ENCODE measurements at regions not wholly inside any gene's neighbourhood (a gene's known extent, or its start where the extent isn't known, plus 50 kb on each side); places are given as distances from the start of the nearest gene placed in this dataset.

DNA sequence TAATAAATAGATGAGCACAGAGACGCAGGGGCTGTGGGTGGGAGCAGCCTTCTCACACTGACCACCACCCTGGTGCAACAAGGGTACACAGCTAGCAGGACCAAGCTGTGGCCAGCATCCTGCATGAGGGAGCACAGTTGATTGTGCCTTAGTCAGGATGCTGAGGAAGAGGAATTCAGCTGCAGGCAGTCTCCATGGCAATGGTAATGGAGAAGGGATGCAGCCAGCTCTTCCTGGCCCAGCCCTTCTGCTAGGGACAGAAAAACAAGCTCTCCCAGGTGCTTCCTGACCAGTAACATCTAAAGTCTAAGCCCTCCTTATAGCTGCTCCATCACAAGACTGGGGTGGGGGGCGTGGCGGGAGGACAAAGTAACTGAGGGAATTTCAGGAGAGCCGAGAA lies 363.5 kb downstream of the BUD13 start:
- TF ChIP-seq FOXM1 (IDR thresholded peaks at IDR 0.05; ENCODE audit: borderline replicate concordance, low read depth), result no peak
- no peak for TF ChIP-seq TCF12 (IDR thresholded peaks at IDR 0.05; ENCODE audit: low read depth)
- no peak for TF ChIP-seq TEAD4 (IDR thresholded peaks at IDR 0.05)
- TF ChIP-seq YY1 (IDR thresholded peaks at IDR 0.05; ENCODE audit: low read depth), result no peak
- TF ChIP-seq CREB1 (IDR thresholded peaks at IDR 0.05; ENCODE audit: low read depth), result no peak
- TF ChIP-seq CEBPB (IDR thresholded peaks at IDR 0.05), result no peak
- TF ChIP-seq RAD21 (IDR thresholded peaks at IDR 0.05; ENCODE audit: low read depth), result no peak
- TF ChIP-seq TAF1 (IDR thresholded peaks at IDR 0.05; ENCODE audit: low read depth), result no peak

DNA sequence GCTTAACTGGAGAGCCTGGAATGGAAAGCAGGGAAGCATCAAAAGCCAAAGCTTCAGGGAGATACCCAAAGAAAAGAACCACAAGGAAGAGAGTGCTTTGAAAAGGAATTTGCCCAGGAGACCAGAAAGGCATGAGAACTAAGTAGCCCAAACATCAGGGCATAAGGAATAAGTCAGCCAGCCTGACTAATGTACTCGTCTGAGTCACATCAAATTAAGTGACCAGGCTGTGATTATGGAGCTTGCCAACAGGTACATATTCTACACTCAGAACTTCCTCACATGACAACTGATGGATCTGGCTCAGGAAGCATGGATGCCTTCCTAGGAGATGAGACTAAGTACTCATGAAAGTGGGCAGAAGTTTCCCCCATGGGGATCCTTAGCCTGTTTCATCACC lies 366.7 kb downstream of the BUD13 start:
- TF ChIP-seq YY1 (IDR thresholded peaks at IDR 0.05; ENCODE audit: low read depth) (no peak), NFIC (IDR thresholded peaks at IDR 0.05) (no peak), FOXM1 (IDR thresholded peaks at IDR 0.05; ENCODE audit: borderline replicate concordance, low read depth) (no peak)

DNA sequence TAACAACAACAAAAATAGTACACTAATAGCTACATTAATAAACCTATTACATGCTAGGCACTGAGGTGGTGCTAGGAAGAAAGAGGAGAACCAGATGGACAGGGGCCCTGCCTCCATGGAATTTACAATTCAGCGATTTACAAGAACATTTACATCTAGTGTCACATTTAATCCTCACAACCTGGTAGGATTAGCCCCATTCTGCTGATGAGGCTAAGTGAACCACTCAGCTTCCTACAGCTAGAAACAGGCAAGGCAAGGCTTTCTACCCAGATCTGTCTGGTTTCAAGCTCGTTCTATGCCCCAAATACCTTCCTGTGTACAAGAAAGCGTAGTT lies 368.4 kb downstream of the BUD13 start:
- TF ChIP-seq CEBPB (IDR thresholded peaks at IDR 0.05) (no peak), TEAD4 (IDR thresholded peaks at IDR 0.05) (no peak), FOXM1 (IDR thresholded peaks at IDR 0.05; ENCODE audit: borderline replicate concordance, low read depth) (no peak), CREB1 (IDR thresholded peaks at IDR 0.05; ENCODE audit: low read depth) (no peak), TAF1 (IDR thresholded peaks at IDR 0.05; ENCODE audit: low read depth) (no peak), EGR1 (IDR thresholded peaks at IDR 0.05) (no peak), RAD21 (IDR thresholded peaks at IDR 0.05; ENCODE audit: low read depth) (no peak), TCF12 (IDR thresholded peaks at IDR 0.05; ENCODE audit: low read depth) (no peak), ZBTB7A (IDR thresholded peaks at IDR 0.05; ENCODE audit: low read depth) (no peak), YY1 (IDR thresholded peaks at IDR 0.05; ENCODE audit: low read depth) (no peak), EP300 (IDR thresholded peaks at IDR 0.05; ENCODE audit: borderline replicate concordance) (no peak)
- TF ChIP-seq, protein P1, sequence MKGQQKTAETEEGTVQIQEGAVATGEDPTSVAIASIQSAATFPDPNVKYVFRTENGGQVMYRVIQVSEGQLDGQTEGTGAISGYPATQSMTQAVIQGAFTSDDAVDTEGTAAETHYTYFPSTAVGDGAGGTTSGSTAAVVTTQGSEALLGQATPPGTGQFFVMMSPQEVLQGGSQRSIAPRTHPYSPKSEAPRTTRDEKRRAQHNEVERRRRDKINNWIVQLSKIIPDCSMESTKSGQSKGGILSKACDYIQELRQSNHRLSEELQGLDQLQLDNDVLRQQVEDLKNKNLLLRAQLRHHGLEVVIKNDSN (IDR thresholded peaks at IDR 0.05), result no peak
- TF ChIP-seq, protein P2, sequence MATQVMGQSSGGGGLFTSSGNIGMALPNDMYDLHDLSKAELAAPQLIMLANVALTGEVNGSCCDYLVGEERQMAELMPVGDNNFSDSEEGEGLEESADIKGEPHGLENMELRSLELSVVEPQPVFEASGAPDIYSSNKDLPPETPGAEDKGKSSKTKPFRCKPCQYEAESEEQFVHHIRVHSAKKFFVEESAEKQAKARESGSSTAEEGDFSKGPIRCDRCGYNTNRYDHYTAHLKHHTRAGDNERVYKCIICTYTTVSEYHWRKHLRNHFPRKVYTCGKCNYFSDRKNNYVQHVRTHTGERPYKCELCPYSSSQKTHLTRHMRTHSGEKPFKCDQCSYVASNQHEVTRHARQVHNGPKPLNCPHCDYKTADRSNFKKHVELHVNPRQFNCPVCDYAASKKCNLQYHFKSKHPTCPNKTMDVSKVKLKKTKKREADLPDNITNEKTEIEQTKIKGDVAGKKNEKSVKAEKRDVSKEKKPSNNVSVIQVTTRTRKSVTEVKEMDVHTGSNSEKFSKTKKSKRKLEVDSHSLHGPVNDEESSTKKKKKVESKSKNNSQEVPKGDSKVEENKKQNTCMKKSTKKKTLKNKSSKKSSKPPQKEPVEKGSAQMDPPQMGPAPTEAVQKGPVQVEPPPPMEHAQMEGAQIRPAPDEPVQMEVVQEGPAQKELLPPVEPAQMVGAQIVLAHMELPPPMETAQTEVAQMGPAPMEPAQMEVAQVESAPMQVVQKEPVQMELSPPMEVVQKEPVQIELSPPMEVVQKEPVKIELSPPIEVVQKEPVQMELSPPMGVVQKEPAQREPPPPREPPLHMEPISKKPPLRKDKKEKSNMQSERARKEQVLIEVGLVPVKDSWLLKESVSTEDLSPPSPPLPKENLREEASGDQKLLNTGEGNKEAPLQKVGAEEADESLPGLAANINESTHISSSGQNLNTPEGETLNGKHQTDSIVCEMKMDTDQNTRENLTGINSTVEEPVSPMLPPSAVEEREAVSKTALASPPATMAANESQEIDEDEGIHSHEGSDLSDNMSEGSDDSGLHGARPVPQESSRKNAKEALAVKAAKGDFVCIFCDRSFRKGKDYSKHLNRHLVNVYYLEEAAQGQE (IDR thresholded peaks at IDR 0.05; ENCODE audit: low read depth), result no peak

DNA sequence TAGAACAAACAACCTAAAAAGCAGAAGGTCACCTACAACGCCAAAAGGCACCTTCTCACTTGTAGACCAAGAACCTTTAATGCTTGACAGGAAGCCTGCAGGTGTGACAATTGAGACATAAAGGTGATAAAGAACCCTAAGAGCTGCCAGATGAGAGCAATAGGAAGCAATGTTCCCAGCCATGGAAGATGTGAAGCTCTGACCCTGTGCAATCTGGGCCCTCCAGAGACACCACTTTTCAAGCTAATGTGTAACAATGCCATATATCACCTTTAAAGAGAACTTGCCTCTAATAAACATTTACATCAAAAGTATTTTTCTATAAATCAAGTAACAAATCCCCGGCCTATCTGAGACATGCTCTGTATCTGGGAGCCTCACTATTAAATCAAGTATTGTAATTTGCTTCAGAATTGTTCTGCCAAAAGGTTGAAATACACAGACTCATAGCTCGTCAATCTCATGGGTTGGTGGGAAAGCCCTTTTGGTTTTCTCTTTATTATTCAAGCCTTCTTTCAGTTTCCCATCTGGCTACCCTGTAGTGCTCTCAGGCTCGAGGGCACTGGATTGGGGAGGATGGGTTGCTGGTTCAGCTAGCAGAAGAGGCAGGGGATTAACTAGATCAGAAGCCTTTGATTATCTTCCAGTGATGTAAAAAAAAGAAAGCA lies 368.9 kb downstream of the BUD13 start:
- TF ChIP-seq ZBTB7A (IDR thresholded peaks at IDR 0.05; ENCODE audit: low read depth), result no peak
- no peak for TF ChIP-seq EP300 (IDR thresholded peaks at IDR 0.05; ENCODE audit: borderline replicate concordance)
- no peak for TF ChIP-seq NFIC (IDR thresholded peaks at IDR 0.05)
- TF ChIP-seq, protein P3, sequence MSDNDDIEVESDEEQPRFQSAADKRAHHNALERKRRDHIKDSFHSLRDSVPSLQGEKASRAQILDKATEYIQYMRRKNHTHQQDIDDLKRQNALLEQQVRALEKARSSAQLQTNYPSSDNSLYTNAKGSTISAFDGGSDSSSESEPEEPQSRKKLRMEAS (IDR thresholded peaks at IDR 0.05), result no peak
- TF ChIP-seq, protein P1 (IDR thresholded peaks at IDR 0.05), result no peak
- TF ChIP-seq CREB1 (IDR thresholded peaks at IDR 0.05; ENCODE audit: low read depth), result no peak
- no peak for TF ChIP-seq YY1 (IDR thresholded peaks at IDR 0.05; ENCODE audit: low read depth)
- TF ChIP-seq, protein P2 (IDR thresholded peaks at IDR 0.05; ENCODE audit: low read depth), result no peak
- no peak for TF ChIP-seq TCF12 (IDR thresholded peaks at IDR 0.05; ENCODE audit: low read depth)
- no peak for TF ChIP-seq FOXM1 (IDR thresholded peaks at IDR 0.05; ENCODE audit: borderline replicate concordance, low read depth)
- no peak for TF ChIP-seq EGR1 (IDR thresholded peaks at IDR 0.05)
- TF ChIP-seq TAF1 (IDR thresholded peaks at IDR 0.05; ENCODE audit: low read depth), result no peak
- TF ChIP-seq CEBPB (IDR thresholded peaks at IDR 0.05), result no peak
- no peak for TF ChIP-seq TEAD4 (IDR thresholded peaks at IDR 0.05)
- TF ChIP-seq RAD21 (IDR thresholded peaks at IDR 0.05; ENCODE audit: low read depth), result no peak

DNA sequence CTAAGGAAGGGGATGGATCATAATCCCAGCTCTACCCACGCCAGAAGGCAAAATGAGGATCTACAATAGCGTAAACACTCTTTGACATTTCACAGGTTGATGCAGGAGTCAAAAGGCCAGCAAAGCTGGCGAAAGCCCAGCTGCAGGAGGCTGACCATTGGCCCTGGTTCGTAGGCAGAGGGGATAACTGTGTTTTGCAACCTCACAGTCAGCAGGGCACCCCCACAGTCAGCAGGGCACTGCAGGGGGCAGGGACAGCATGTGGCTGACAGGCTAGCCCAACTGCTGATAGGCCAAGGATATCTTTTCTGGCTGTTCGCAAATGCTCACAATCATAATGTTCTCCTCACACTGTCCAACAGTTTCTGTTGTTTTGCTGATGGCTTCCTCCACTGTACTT lies 372.7 kb downstream of the BUD13 start:
- no peak for TF ChIP-seq EP300 (IDR thresholded peaks at IDR 0.05; ENCODE audit: borderline replicate concordance)

DNA sequence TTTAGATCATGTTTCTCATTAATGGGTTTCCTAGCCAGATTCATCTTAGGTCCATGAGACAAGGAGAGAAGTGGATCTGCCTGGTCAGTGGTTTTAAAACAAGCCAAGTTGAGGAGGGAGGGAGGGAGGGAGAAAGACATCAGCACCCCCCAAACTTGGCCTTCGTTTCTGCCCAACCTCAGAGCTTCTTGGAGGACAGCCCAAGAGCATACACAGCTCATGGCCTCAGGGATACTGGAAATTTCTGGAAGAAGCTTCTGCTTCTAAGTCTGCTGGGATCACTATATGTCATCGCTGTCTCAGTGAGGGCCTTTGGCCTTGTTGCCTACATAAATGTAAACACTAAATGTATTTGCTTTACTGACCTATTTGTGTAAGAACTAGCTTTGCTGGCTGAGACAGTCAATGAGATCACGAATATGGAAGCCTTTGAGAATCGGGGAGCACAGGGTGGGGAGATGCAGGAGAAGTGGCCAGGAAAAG lies 375.1 kb downstream of the BUD13 start:
- TF ChIP-seq, protein P3 (IDR thresholded peaks at IDR 0.05), result no peak
- TF ChIP-seq EGR1 (IDR thresholded peaks at IDR 0.05) (no peak), YY1 (IDR thresholded peaks at IDR 0.05; ENCODE audit: low read depth) (no peak), CREB1 (IDR thresholded peaks at IDR 0.05; ENCODE audit: low read depth) (no peak), TCF12 (IDR thresholded peaks at IDR 0.05; ENCODE audit: low read depth) (no peak), TEAD4 (IDR thresholded peaks at IDR 0.05) (no peak), CEBPB (IDR thresholded peaks at IDR 0.05) (no peak), ZBTB7A (IDR thresholded peaks at IDR 0.05; ENCODE audit: low read depth) (no peak), NFIC (IDR thresholded peaks at IDR 0.05) (no peak), RAD21 (IDR thresholded peaks at IDR 0.05; ENCODE audit: low read depth) (no peak), EP300 (IDR thresholded peaks at IDR 0.05; ENCODE audit: borderline replicate concordance) (no peak), FOXM1 (IDR thresholded peaks at IDR 0.05; ENCODE audit: borderline replicate concordance, low read depth) (no peak), TAF1 (IDR thresholded peaks at IDR 0.05; ENCODE audit: low read depth) (no peak)
- TF ChIP-seq, protein P1 (IDR thresholded peaks at IDR 0.05), result no peak
- TF ChIP-seq, protein P2 (IDR thresholded peaks at IDR 0.05; ENCODE audit: low read depth), result no peak

Data from Ishikawa (cell line).